K562 (cell line): ENCODE measurements at regions not wholly inside any gene's neighbourhood (a gene's known extent, or its start where the extent isn't known, plus 50 kb on each side); places are given as distances from the start of the nearest gene placed in this dataset.
A peak's percentile ranks its signal among the peaks of the same experiment; 100 is the strongest.

Experiments used
- BRD9 ChIP-seq: fragments of 450-650 bp; IDR thresholded peaks from 2 replicates; pipeline ENCODE4 v1.6.1; 2018; ENCODE audit warnings: low read depth; ENCODE audit not compliant: partially characterized antibody
- CAMTA2 ChIP-seq: fragments of 250-450 bp; sonication (Bioruptor Pico); conservative IDR thresholded peaks from 2 replicates; pipeline ENCODE4 v1.5.1; 2022
- CBX8 ChIP-seq: fragments of 200-600 bp; sonication (generic); IDR thresholded peaks from 2 replicates; pipeline ENCODE4 v1.6.1; 2012; ENCODE audit warnings: borderline replicate concordance, mixed run types, low read depth, mild to moderate bottlenecking, moderate library complexity, mixed read lengths, low read length, control low read depth, inconsistent platforms; ENCODE audit not compliant: poor library complexity, severe bottlenecking; ENCODE audit errors: extremely low read depth
- CEBPG ChIP-seq, 3 experiments: fragments of 200-800 bp in 1 of 3; sonication (Bioruptor generic) in 1 of 3; sonication (generic) in 1 of 3; formaldehyde crosslinking in 1 of 3; IDR thresholded peaks in 2 of 3; conservative IDR thresholded peaks in 1 of 3; 2 replicates each; pipeline versions ENCODE4 v1.6.1 to v1.8.0; 2016 to 2022; ENCODE audit warnings: missing compliant biosample characterization in 2 of 3, missing genetic modification characterization in 2 of 3, mild to moderate bottlenecking in 1 of 3, missing genetic modification reagents in 1 of 3
- CREM ChIP-seq: IDR thresholded peaks from 2 replicates; pipeline ENCODE4 v1.6.1; 2014; ENCODE audit warnings: antibody characterized with exemption, low read depth
- DIDO1 ChIP-seq: fragments of 450-650 bp; IDR thresholded peaks from 2 replicates; pipeline ENCODE4 v1.6.1; 2016; ENCODE audit warnings: low read depth, missing biosample characterization, missing genetic modification characterization
- DNMT1 ChIP-seq: fragments of 450-650 bp; IDR thresholded peaks from 2 replicates; pipeline ENCODE4 v1.6.1; 2016; ENCODE audit warnings: antibody characterized with exemption, mild to moderate bottlenecking
- E2F3 ChIP-seq: fragments of 250-450 bp; sonication (Bioruptor Pico); IDR thresholded peaks from 2 replicates; pipeline ENCODE4 v1.4.0; 2020; ENCODE audit warnings: mild to moderate bottlenecking
- EHMT2 ChIP-seq: fragments of 450-650 bp; IDR thresholded peaks from 2 replicates; pipeline ENCODE4 v1.6.1; 2018; ENCODE audit warnings: antibody characterized with exemption
- ELF1 ChIP-seq: fragments of 200-800 bp; sonication (Bioruptor generic); IDR thresholded peaks from 2 replicates; pipeline ENCODE4 v1.6.1; 2016; ENCODE audit warnings: missing genetic modification characterization, missing compliant biosample characterization
- ESRRA ChIP-seq: fragments of 450-650 bp; IDR thresholded peaks from 2 replicates; pipeline ENCODE4 v1.6.1; 2014; ENCODE audit warnings: low read depth, mild to moderate bottlenecking, moderate library complexity, borderline replicate concordance
- FOSL1 ChIP-seq: fragments of 200-800 bp; sonication (Bioruptor generic); conservative IDR thresholded peaks from 2 replicates; pipeline ENCODE4 v1.6.1; 2016; ENCODE audit warnings: missing genetic modification characterization, missing compliant biosample characterization
- HCFC1 ChIP-seq: IDR thresholded peaks from 2 replicates; pipeline ENCODE4 v1.6.1; 2012; ENCODE audit warnings: low read depth, low read length, improper control_type of control experiment
- HDAC2 ChIP-seq: fragments of 450-650 bp; IDR thresholded peaks from 2 replicates; pipeline ENCODE4 v1.6.1; 2016; ENCODE audit warnings: mild to moderate bottlenecking
- HDGF ChIP-seq: fragments of 450-650 bp; IDR thresholded peaks from 2 replicates; pipeline ENCODE4 v1.6.1; 2016
- HES1 ChIP-seq: fragments of 450-650 bp; IDR thresholded peaks from 2 replicates; pipeline ENCODE4 v1.6.1; 2016; ENCODE audit warnings: low read depth, mild to moderate bottlenecking, moderate library complexity
- HOMEZ ChIP-seq: fragments of 250-450 bp; sonication (Bioruptor Pico); IDR thresholded peaks from 2 replicates; pipeline ENCODE4 v1.4.0; 2020; ENCODE audit warnings: mild to moderate bottlenecking, moderate library complexity
- NR2F6 ChIP-seq: fragments of 450-650 bp; formaldehyde crosslinking; IDR thresholded peaks from 2 replicates; pipeline ENCODE4 v1.4.0; 2020; ENCODE audit warnings: mild to moderate bottlenecking
- POLR2A ChIP-seq: fragments of 450-650 bp; conservative IDR thresholded peaks from 2 replicates; pipeline ENCODE4 v1.6.1; 2016
- POLR2AphosphoS2 ChIP-seq: IDR thresholded peaks from 2 replicates; pipeline ENCODE4 v1.6.1; 2012; ENCODE audit warnings: low read length, improper control_type of control experiment
- RBM25 ChIP-seq: fragments of 200-400 bp; formaldehyde crosslinking; IDR thresholded peaks from 2 replicates; pipeline ENCODE4 v1.6.1; 2018; ENCODE audit warnings: low read length, low read depth, moderate library complexity; ENCODE audit not compliant: severe bottlenecking
- ZNF174 ChIP-seq: fragments of 250-450 bp; sonication (Bioruptor Pico); IDR thresholded peaks from 2 replicates; pipeline ENCODE4 v1.4.0; 2020; ENCODE audit warnings: mild to moderate bottlenecking
- ZNF212 ChIP-seq: fragments of 450-650 bp; formaldehyde crosslinking; IDR thresholded peaks from 2 replicates; pipeline ENCODE4 v1.4.0; 2020; ENCODE audit warnings: mild to moderate bottlenecking
- ZNF23 ChIP-seq: fragments of 250-450 bp; sonication (Bioruptor Pico); IDR thresholded peaks from 2 replicates; pipeline ENCODE4 v1.4.0; 2020; ENCODE audit warnings: mild to moderate bottlenecking
- ZNF507 ChIP-seq: conservative IDR thresholded peaks from 2 replicates; pipeline ENCODE4 v1.6.1; 2017; ENCODE audit warnings: missing genetic modification characterization, missing compliant biosample characterization
- ZNF717 ChIP-seq: fragments of 250-450 bp; sonication (Bioruptor Pico); IDR thresholded peaks from 2 replicates; pipeline ENCODE4 v1.5.0; 2021
- TF ChIP-seq, protein P1 (sequence below): fragments of 250-450 bp; sonication (Bioruptor Pico); IDR thresholded peaks from 2 replicates; pipeline ENCODE4 v1.5.0; 2021; ENCODE audit warnings: mild to moderate bottlenecking, borderline replicate concordance

- TF ChIP-seq HOMEZ (CRISPR knock-in tag) (no peak), DNMT1 (no peak), POLR2AphosphoS2 (no peak), E2F3 (CRISPR knock-in tag) (peak; percentile 77), ZNF23 (CRISPR knock-in tag) (no peak), ZNF717 (CRISPR knock-in tag) (0 out of 2 replicates have a peak, but pooled peaks have one; percentile 28), POLR2A (peak; percentile 58), ELF1 (tag) (no peak), CBX8 (no peak), DIDO1 (tag) (no peak), HDAC2 (peak; percentile 71; the same call in 1 of the 2 replicates), CAMTA2 (CRISPR knock-in tag) (no peak; the same call in 1 of the 2 replicates), HCFC1 (0 out of 2 replicates have a peak, but pooled peaks have one; percentile 18), ZNF174 (CRISPR knock-in tag) (no peak), BRD9 (peak; percentile 66), CEBPG (CRISPR knock-in tag; IDR thresholded peaks at IDR 0.05) (no peak), CEBPG (tag; conservative IDR thresholded peaks at IDR 0.05 in 1 of 2, IDR thresholded peaks at IDR 0.05 in 1 of 2) (no peak), HES1 (no peak), NR2F6 (no peak), EHMT2 (no peak; the same call in 1 of the 2 replicates), FOSL1 (tag) (peak; percentile 60; the same call in 1 of the 2 replicates), RBM25 (no peak), ZNF212 (CRISPR knock-in tag) (no peak), HDGF (no peak; the same call in 1 of the 2 replicates), ESRRA (peak; percentile 81), CREM (peak; percentile 68), ZNF507 (no peak)
- TF ChIP-seq, protein P1, sequence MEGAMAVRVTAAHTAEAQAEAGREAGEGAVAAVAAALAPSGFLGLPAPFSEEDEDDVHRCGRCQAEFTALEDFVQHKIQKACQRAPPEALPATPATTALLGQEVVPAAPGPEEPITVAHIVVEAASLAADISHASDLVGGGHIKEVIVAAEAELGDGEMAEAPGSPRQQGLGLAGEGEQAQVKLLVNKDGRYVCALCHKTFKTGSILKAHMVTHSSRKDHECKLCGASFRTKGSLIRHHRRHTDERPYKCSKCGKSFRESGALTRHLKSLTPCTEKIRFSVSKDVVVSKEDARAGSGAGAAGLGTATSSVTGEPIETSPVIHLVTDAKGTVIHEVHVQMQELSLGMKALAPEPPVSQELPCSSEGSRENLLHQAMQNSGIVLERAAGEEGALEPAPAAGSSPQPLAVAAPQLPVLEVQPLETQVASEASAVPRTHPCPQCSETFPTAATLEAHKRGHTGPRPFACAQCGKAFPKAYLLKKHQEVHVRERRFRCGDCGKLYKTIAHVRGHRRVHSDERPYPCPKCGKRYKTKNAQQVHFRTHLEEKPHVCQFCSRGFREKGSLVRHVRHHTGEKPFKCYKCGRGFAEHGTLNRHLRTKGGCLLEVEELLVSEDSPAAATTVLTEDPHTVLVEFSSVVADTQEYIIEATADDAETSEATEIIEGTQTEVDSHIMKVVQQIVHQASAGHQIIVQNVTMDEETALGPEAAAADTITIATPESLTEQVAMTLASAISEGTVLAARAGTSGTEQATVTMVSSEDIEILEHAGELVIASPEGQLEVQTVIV (CRISPR knock-in tag) = no peak
Observed at GRCh38 chr1:109823543-109824348, 60.0 kb upstream of the EPS8L3 start (continued).
